ENCODE measurements at regions not wholly inside any gene's neighbourhood (a gene's known extent, or its start where the extent isn't known, plus 50 kb on each side); places are given as distances from the start of the nearest gene placed in this dataset.
A peak's percentile ranks its signal among the peaks of the same experiment; 100 is the strongest.

DNA sequence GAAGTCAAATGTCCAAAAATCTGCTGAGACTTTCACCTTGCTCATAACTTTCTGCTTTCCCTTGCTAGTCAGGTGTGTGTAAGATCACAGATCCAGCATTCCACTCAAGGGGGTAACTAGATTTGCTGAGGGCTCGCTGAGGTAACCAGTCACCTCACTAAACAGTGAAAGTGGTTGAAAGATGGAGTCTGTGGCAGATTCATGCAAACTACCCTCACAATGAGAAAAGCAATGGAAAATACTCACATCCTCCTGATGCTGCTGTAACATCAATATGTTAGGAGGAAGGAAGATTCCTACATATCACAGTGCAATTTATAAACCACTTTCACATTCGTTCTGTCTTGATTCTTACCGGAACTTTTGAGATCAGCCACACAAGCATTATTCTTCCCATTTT is 174.3 kb upstream of the BCL6 start:
- Histone ChIP-seq H3K4me1 (ENCODE audit: low read depth) (no peaks in the 10 kb centered on the region), H3K36me3 (ENCODE audit: low read depth) (no peaks in the 10 kb centered on the region), H3K9me3 (peaks cover 5% of the 10 kb centered on the region), H3K4me3 (no peak overlapping the region)
- no peak for TF ChIP-seq CTCF (IDR thresholded peaks at IDR 0.05)
- no peak for DNase-seq
- intact Hi-C loops (cut with DNase I, micrococcal nuclease): no loop called here
- ATAC-seq: peak; percentile 38

GRCh38 chr3:187920030-187920429 is 174.8 kb upstream of the BCL6 start:
- intact Hi-C loops (cut with DNase I, micrococcal nuclease): no loop called here

GRCh38 chr3:187920913-187921312 is 175.6 kb upstream of the BCL6 start:
- H3K4me1 ChIP-seq (ENCODE audit: low read depth): no peaks in the 10 kb centered on the region
- no peak for DNase-seq
- H3K9me3 ChIP-seq: peaks cover 11% of the 10 kb centered on the region
- no peaks in the 10 kb centered on the region for H3K36me3 ChIP-seq (ENCODE audit: low read depth)
- TF ChIP-seq CTCF (IDR thresholded peaks at IDR 0.05): no peak
- intact Hi-C loops (cut with DNase I, micrococcal nuclease): no loop called here
- H3K4me3 ChIP-seq: no peak overlapping the region
- no peak for ATAC-seq

More at GRCh38 chr3:187920030-187920429, 174.8 kb upstream of the BCL6 start:
- Histone ChIP-seq H3K4me3 (no peak overlapping the region), H3K9me3 (peaks cover 10% of the 10 kb centered on the region), H3K36me3 (ENCODE audit: low read depth) (no peaks in the 10 kb centered on the region), H3K4me1 (ENCODE audit: low read depth) (no peaks in the 10 kb centered on the region)
- ATAC-seq: no peak
- DNase-seq: no peak
- no peak for TF ChIP-seq CTCF (IDR thresholded peaks at IDR 0.05)

DNA sequence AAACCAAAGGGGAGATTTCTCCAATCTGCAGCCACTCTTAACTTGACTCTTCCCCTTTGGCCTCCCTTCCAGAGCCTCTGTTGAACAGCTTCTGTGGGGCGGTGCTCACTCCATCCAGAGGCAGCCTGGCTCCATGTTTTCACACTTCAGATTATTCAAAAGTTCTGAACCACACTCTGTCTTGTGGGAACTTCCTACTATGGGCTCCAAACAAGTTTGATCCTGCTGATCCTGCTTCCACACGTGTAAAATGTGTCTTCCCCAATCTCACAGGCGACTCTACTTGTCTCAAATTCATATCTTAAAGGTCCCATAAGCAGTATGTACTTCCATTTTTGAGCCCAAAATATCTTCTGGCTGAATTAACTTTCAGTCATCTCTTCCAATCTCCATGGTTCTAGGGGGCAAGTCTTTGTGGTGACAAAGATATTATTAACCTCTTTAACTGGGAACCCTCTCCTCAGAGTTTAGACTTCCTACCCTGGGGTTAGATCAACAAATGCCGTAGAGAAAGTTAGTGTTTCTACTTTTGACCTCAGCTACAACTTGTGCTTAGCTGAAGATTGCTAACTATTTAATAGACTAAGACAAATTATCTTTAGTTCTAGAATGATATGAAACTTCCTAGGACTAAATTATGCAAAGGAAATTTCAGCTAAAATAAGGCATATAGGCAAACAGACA is 176.3 kb upstream of the BCL6 start:
- Histone ChIP-seq H3K4me1 (ENCODE audit: low read depth) (no peaks in the 10 kb centered on the region), H3K36me3 (ENCODE audit: low read depth) (no peaks in the 10 kb centered on the region), H3K4me3 (no peak overlapping the region), H3K9me3 (peaks cover 11% of the 10 kb centered on the region)
- no peak for TF ChIP-seq CTCF (IDR thresholded peaks at IDR 0.05)
- ATAC-seq (no peak), DNase-seq (no peak)
- intact Hi-C loops (cut with DNase I, micrococcal nuclease): no loop called here

DNA sequence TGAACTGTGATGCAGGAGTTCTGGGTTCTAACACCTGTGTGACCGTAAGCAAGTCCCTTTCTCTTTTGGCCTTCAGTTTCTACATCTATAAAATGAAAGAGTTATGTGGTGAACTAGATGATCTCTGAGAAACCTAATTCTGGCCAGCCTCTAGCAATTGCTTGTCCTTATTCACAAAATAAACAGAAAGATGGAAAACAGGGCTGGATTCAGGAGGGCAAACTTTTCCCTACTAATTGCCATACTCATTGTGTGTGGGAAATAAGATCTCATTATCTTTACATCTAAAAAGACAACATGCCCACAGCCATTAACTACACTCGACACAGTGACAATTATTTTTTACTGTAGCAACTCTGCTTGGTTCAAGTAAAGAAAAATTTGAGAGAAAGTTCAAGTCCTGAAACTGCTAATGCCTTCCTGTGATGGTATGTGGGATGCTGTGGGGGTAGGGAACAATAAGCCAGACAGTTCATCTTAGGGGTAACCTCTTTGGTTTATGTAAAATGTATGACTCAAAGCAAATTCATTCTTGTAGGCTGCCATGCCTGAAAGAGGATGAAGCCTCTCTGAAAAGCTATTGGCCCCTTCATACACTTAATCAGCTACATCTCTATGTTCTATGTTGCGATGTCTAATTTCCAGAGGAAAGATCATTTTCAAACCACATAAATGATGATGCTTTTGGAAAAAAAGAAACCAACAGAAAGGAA is 177.6 kb upstream of the BCL6 start:
- Histone ChIP-seq H3K36me3 (ENCODE audit: low read depth) (no peaks in the 10 kb centered on the region), H3K4me1 (ENCODE audit: low read depth) (no peaks in the 10 kb centered on the region), H3K4me3 (no peak overlapping the region), H3K9me3 (peaks cover 11% of the 10 kb centered on the region)
- no peak for DNase-seq
- intact Hi-C loops (cut with DNase I, micrococcal nuclease): no loop called here
- TF ChIP-seq CTCF (IDR thresholded peaks at IDR 0.05): no peak
- no peak for ATAC-seq
